ENCODE measurements at regions not wholly inside any gene's neighbourhood (a gene's known extent, or its start where the extent isn't known, plus 50 kb on each side); places are given as distances from the start of the nearest gene placed in this dataset.

GRCh38 chr2:199019898-199020507 is 437.7 kb downstream of the SATB2 start:
- no peak for DNase-seq

- no peak for DNase-seq
Observed at GRCh38 chr2:199018826-199019225, 438.9 kb downstream of the SATB2 start.

GRCh38 chr2:199015072-199015471 is 442.7 kb downstream of the SATB2 start:
- DNase-seq, result no peak

- no peak for DNase-seq
Observed at GRCh38 chr2:199014226-199014625, 443.5 kb downstream of the SATB2 start.

- DNase-seq, result no peak
Observed at GRCh38 chr2:199011908-199012307, 445.8 kb downstream of the SATB2 start.

GRCh38 chr2:198994678-198995077 is 463.1 kb downstream of the SATB2 start:
- no peak for DNase-seq

- no peak for DNase-seq
Observed at GRCh38 chr2:198991431-198991830, 466.3 kb downstream of the SATB2 start.

GRCh38 chr2:198975779-198976178 is 482.0 kb downstream of the SATB2 start:
- DNase-seq, result no peak

- no peak for DNase-seq
Observed at GRCh38 chr2:198973785-198974184, 484.0 kb downstream of the SATB2 start.

GRCh38 chr2:198973181-198973580 is 484.6 kb downstream of the SATB2 start:
- DNase-seq, result no peak

GRCh38 chr2:198968545-198968944 is 489.2 kb downstream of the SATB2 start:
- no peak for DNase-seq

GRCh38 chr2:198966269-198966668 is 491.5 kb downstream of the SATB2 start:
- DNase-seq, result no peak

- no peak for DNase-seq
Observed at GRCh38 chr2:198961547-198961946, 496.2 kb downstream of the SATB2 start.

- DNase-seq, result no peak
Observed at GRCh38 chr2:198957181-198957580, 500.6 kb downstream of the SATB2 start.

GRCh38 chr2:198953328-198953727 is 504.4 kb downstream of the SATB2 start:
- DNase-seq, result no peak

GRCh38 chr2:198950803-198951202 is 506.9 kb downstream of the SATB2 start:
- no peak for DNase-seq

GRCh38 chr2:198945496-198945895 is 512.2 kb downstream of the SATB2 start:
- no peak for DNase-seq

GRCh38 chr2:198930170-198930569 is 527.6 kb downstream of the SATB2 start:
- no peak for DNase-seq

GRCh38 chr2:198928026-198928425 is 529.7 kb downstream of the SATB2 start:
- no peak for DNase-seq

GRCh38 chr2:198917926-198918720 is 539.6 kb downstream of the SATB2 start:
- DNase-seq, result no peak

- no peak for DNase-seq
Observed at GRCh38 chr2:198917275-198917674, 540.5 kb downstream of the SATB2 start.

- no peak for DNase-seq
Observed at GRCh38 chr2:198916548-198917080, 541.1 kb downstream of the SATB2 start.

GRCh38 chr2:198913394-198914152 is 544.2 kb downstream of the SATB2 start:
- no peak for DNase-seq

Data from activated CD4-positive, alpha-beta T cell treated with anti-CD3 and anti-CD28 coated beads for 1 hour (primary cell).